Transverse colon (tissue), 4 donors: ENCODE measurements at regions not wholly inside any gene's neighbourhood (a gene's known extent, or its start where the extent isn't known, plus 50 kb on each side); places are given as distances from the start of the nearest gene placed in this dataset.

ENCODE experiments used
- DNase-seq: peaks from one replicate; pipeline ENCODE4 v3.0.0-alpha.2; 2019
- H3K27ac ChIP-seq, 4 donors: fragments of 200-600 bp; sonication (generic); 2 replicates each; pipeline ENCODE4 v1.5.1; 2016 to 2018; ENCODE audit warnings: inconsistent platforms in 4 of 4
- H3K27me3 ChIP-seq: fragments of 200-600 bp; sonication (generic); 2 replicates; pipeline ENCODE4 v1.5.1; 2017; ENCODE audit warnings: inconsistent platforms
- H3K36me3 ChIP-seq, 4 donors: fragments of 200-600 bp; sonication (generic); 2 replicates each; pipeline ENCODE4 v1.5.1; 2017 to 2019; ENCODE audit warnings: inconsistent platforms in 4 of 4
- H3K4me1 ChIP-seq, 4 donors: fragments of 200-600 bp; sonication (generic); 2 replicates each; pipeline ENCODE4 v1.5.1; 2017 to 2020; ENCODE audit warnings: inconsistent platforms in 4 of 4
- H3K4me3 ChIP-seq, 4 donors: fragments of 200-600 bp; sonication (generic); 1 replicate in 1 of 4; 2 replicates in 3 of 4; pipeline versions ENCODE4 v1.5.1 to v1.6.1; 2017 to 2019; ENCODE audit warnings: inconsistent platforms in 4 of 4
- H3K9me3 ChIP-seq, 2 donors: fragments of 200-600 bp; sonication (generic); 2 replicates each; pipeline ENCODE4 v1.5.1; 2017 to 2019; ENCODE audit warnings: inconsistent platforms in 2 of 2
- EP300 ChIP-seq: sonication (generic); formaldehyde crosslinking; IDR thresholded peaks from one replicate; pipeline ENCODE4 v1.6.1; 2017; ENCODE audit warnings: antibody characterized with exemption, low read depth
- POLR2A ChIP-seq: fragments of 450-650 bp; IDR thresholded peaks from one replicate; pipeline ENCODE4 v1.6.1; 2016; ENCODE audit warnings: antibody characterized with exemption, mild to moderate bottlenecking, moderate library complexity
- POLR2AphosphoS5 ChIP-seq, 3 donors: sonication (generic); formaldehyde crosslinking; IDR thresholded peaks; one replicate each; pipeline ENCODE4 v1.6.1; 2016; ENCODE audit warnings: antibody characterized with exemption in 3 of 3
- WGBS, 2 donors: methylation state at CpG; one replicate each; pipeline ENCODE4 v1.1.5; 2018; ENCODE audit warnings: low coverage in 1 of 2; 5-methylcytosine and 5-hydroxymethylcytosine counted together
- in situ Hi-C, 4 donors: fragments of 200-750 bp; cut with MboI; loops; one replicate each; pipeline versions ENCODE4 v1.15.0 to v1.15.1; 2017; ENCODE audit warnings: low sequenced_read_pairs in 3 of 4, low pct_ligation_motif_present in 1 of 4, low pct_unique_long_range_greater_than_20kb in 1 of 4
- intact Hi-C: fragments of 100-400 bp; cut with DNase I; formaldehyde crosslinking; loops from one replicate; pipeline ENCODE4 v1.15.1; 2023; ENCODE audit warnings: low total_unique reads
- TF ChIP-seq, protein P1 (sequence below), 5 experiments: fragments of 200-600 bp in 3 of 5; fragments of 450-650 bp in 2 of 5; sonication (generic) in 3 of 5; IDR thresholded peaks; 1 replicate in 2 of 5; 2 replicates in 3 of 5; pipeline ENCODE4 v1.5.1; 2016 to 2017; ENCODE audit warnings: antibody characterized with exemption in 5 of 5, inconsistent platforms in 3 of 5, mild to moderate bottlenecking in 2 of 5, moderate library complexity in 1 of 5

DNA sequence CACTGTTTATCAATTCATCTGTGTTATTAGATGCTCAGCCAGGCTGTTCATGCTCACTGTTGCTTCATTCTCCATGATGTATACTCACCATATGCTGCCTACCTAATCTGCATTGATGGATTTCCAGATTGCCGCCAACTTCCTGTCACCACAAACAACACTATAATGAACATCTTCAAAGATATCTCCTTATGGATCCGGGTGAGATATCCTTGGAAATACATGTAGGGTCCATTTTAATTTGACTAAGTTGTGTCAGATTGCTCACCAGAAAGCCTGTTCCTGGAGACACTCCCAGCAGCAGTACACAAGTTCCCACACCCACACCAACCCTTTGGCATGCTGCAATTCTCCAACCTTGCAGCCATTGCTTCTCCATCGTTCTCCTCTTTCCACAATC, 547.5 kb upstream of the TNP1 start:
- Histone ChIP-seq H3K9me3 (no peaks in the 10 kb centered on the region), H3K36me3 (no peaks in the 10 kb centered on the region), H3K27me3 (no peaks in the 10 kb centered on the region), H3K4me3 (no peak overlapping the region), H3K27ac (no peak overlapping the region), H3K4me1 (peaks cover 3 to 15% (median 6%) of the 10 kb centered on the region in 4 donors)
- intact Hi-C loops (no loop called here), in situ Hi-C loops (loop anchor here in 1 of 4 donors (25.0 kb wide), 1 partner anchor 720 kb away; the partner anchor contains the start of gene IGFBP5)
- WGBS, 2 donors: 77 to 86% methylated on average over 3 of the region's 3 CpGs
- TF ChIP-seq POLR2AphosphoS5 (IDR thresholded peaks at IDR 0.05): no peak
- DNase-seq: no peak

DNA sequence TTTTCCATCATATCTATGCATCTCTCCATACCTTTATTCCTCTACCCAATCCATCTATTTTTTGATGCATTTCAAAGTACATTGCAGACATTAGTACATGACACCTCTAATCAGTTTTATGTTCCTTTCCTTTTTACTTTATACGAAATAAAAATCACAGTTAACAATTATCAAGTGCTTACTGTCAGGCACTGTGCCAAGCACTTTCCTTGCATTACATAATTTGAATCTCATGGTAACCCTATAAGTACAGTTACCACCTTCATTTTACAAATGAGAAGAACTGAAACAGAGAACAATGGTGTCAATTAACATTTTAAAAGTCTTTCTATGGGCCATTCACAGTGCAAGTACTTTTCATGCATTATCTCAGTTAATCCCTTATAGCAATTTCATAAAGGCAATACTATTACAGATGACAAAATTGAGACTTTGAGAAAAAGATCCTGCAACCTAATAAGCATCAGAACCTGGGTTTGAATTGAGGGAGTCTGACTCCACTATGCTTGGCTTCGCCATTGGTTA, 544.4 kb upstream of the TNP1 start:
- Histone ChIP-seq H3K4me1 (peaks cover 0 to 7% (median 5%) of the 10 kb centered on the region in 4 donors), H3K36me3 (no peaks in the 10 kb centered on the region), H3K27ac (peak overlapping the region in 2 of 4 donors; percentile 77 to 84), H3K4me3 (no peak overlapping the region), H3K27me3 (no peaks in the 10 kb centered on the region), H3K9me3 (no peaks in the 10 kb centered on the region)
- in situ Hi-C loops (loop anchor here in 1 of 4 donors (25.0 kb wide), 1 partner anchor 717 kb away; the partner anchor contains the start of gene IGFBP5), intact Hi-C loops (no loop called here)
- 59% methylated on average over 2 of the region's 2 CpGs for WGBS, 2 donors
- TF ChIP-seq POLR2AphosphoS5 (IDR thresholded peaks at IDR 0.05) (no peak), EP300 (no peak), POLR2A (no peak)
- TF ChIP-seq, protein P1, sequence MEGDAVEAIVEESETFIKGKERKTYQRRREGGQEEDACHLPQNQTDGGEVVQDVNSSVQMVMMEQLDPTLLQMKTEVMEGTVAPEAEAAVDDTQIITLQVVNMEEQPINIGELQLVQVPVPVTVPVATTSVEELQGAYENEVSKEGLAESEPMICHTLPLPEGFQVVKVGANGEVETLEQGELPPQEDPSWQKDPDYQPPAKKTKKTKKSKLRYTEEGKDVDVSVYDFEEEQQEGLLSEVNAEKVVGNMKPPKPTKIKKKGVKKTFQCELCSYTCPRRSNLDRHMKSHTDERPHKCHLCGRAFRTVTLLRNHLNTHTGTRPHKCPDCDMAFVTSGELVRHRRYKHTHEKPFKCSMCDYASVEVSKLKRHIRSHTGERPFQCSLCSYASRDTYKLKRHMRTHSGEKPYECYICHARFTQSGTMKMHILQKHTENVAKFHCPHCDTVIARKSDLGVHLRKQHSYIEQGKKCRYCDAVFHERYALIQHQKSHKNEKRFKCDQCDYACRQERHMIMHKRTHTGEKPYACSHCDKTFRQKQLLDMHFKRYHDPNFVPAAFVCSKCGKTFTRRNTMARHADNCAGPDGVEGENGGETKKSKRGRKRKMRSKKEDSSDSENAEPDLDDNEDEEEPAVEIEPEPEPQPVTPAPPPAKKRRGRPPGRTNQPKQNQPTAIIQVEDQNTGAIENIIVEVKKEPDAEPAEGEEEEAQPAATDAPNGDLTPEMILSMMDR (IDR thresholded peaks at IDR 0.05): no peak
- no peak for DNase-seq

DNA sequence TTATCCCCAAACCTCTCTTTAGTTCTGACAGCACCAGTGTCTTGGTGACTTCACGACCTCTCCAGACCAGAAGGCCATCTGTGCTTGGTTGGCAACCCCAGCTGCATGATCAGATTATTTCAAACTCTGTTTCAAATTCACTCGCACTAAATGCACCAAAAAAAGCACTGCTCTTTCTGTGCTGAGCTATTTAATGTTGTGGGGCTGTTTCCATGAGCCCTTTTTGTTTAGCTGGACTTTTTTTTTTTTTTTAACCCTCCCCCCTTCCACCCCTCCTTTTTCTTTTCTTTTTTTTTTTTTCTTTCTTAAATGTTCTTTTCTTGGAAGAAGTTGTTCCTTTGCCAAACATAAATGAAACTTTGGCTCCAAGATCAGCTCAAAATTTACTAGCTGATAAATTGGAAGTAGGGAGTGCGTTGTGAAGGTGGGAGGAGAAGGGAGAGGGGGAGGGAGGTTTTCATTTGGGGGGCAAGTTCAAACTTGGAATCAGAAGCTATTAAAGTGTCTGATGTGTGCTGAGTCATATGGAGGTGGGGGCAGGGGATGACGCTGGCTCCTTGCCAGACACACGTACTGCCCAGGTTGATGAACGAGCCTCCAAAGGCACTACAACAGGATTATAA, 543.0 kb upstream of the TNP1 start:
- no peaks in the 10 kb centered on the region for H3K36me3 ChIP-seq
- no peak overlapping the region for H3K4me3 ChIP-seq
- peak overlapping the region; percentile 47 to 84 (median 72) for H3K27ac ChIP-seq
- peak; percentile 15 for DNase-seq
- TF ChIP-seq POLR2A: no peak
- TF ChIP-seq, protein P1 (IDR thresholded peaks at IDR 0.05): no peak
- no peak for TF ChIP-seq EP300
- no peak for TF ChIP-seq POLR2AphosphoS5 (IDR thresholded peaks at IDR 0.05)
- intact Hi-C loops (no loop called here), in situ Hi-C loops (loop anchor here in 1 of 4 donors (25.0 kb wide), 1 partner anchor 716 kb away; the partner anchor contains the start of gene IGFBP5)
- H3K27me3 ChIP-seq: no peaks in the 10 kb centered on the region
- peaks cover 0 to 7% (median 5%) of the 10 kb centered on the region in 4 donors for H3K4me1 ChIP-seq
- no peaks in the 10 kb centered on the region for H3K9me3 ChIP-seq
- WGBS, 2 donors: 24 to 28% methylated on average over 6 of the region's 6 CpGs

DNA sequence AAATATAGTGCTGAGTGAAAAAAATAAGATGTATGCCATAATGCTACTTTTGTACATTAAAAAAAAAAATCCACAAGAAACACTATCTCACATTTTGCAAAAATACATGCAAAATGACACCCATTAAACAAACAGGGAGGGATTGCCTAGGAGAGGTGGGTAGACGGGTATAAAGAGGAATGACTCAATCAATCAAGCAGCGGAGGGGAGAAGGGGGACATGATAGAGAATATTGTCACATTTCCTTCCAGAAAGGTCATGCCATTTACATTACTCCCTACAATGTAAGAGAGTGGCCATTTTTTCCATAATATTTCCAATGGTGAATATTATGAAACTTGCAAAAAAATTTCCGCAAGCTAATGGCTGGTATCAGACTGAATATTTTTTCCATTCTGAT, 542.3 kb upstream of the TNP1 start:
- intact Hi-C loops: no loop called here
- 79 to 82% methylated on average over 3 of the region's 3 CpGs for WGBS, 2 donors
- H3K4me1 ChIP-seq: peaks cover 0 to 11% (median 5%) of the 10 kb centered on the region in 4 donors

More for the DNA sequence above, 542.3 kb upstream of the TNP1 start:
- no peak for TF ChIP-seq POLR2A
- TF ChIP-seq, protein P1 (IDR thresholded peaks at IDR 0.05): no peak
- no peak for TF ChIP-seq POLR2AphosphoS5 (IDR thresholded peaks at IDR 0.05)
- TF ChIP-seq EP300: no peak
- in situ Hi-C loops: loop anchor here in 1 of 4 donors (25.0 kb wide), 1 partner anchor 715 kb away; the partner anchor contains the start of gene IGFBP5
- Histone ChIP-seq H3K27ac (peak overlapping the region; percentile 47 to 84 (median 72)), H3K36me3 (no peaks in the 10 kb centered on the region), H3K27me3 (no peaks in the 10 kb centered on the region), H3K9me3 (no peaks in the 10 kb centered on the region), H3K4me3 (no peak overlapping the region)
- DNase-seq: no peak
